ENCODE measurements at regions not wholly inside any gene's neighbourhood (a gene's known extent, or its start where the extent isn't known, plus 50 kb on each side); places are given as distances from the start of the nearest gene placed in this dataset.

GRCh38 chrX:40174001-40174853 is 76.5 kb upstream of the BCOR start:
- H3K4me2 ChIP-seq (ENCODE audit: low read depth, low read length): peak overlapping the region; percentile 89
- H3K36me3 ChIP-seq (replicated peaks in 1 of 2; ENCODE audit: control insufficient read depth in 1 of 2, insufficient read depth in 2 of 2, low read length in 2 of 2): no peaks in the 10 kb centered on the region
- no peaks in the 10 kb centered on the region for H4K20me1 ChIP-seq (ENCODE audit: insufficient read depth, low read length)
- POLR2A ChIA-PET: interaction anchor here (0.7 to 3.9 kb wide), 10 partner anchors 9 to 161 kb away, joined by 3 to 34 read pairs (median 4); no protein-coding TSS in a partner anchor
- H3K27me3 ChIP-seq (ENCODE audit: control insufficient read depth in 1 of 2, insufficient read depth in 2 of 2, low read length in 2 of 2): no peaks in the 10 kb centered on the region
- TSS peak; percentile 78 for BruUV-seq (replicated peaks)
- no peaks in the 10 kb centered on the region for H3K9me3 ChIP-seq (ENCODE audit: low read length)
- peak overlapping the region; percentile 80 for H3K9ac ChIP-seq (ENCODE audit: insufficient read depth, low read depth, low read length)
- in situ Hi-C loops (cut with HindIII; ENCODE audit: extremely low pct_ligation_motif_present, low pct_unique_long_range_greater_than_20kb): no loop called here
- peaks cover 61% of the 10 kb centered on the region for H3K4me1 ChIP-seq (ENCODE audit: insufficient read depth, low read length)
- 3% methylated on average over 19 of the region's 41 CpGs for WGBS (ENCODE audit: low lambda C conversion rate)
- CTCF ChIA-PET (ENCODE audit: low intra/inter-chr PET ratio, low total read pairs): no interaction called here
- peak overlapping the region; percentile 95 for H3K27ac ChIP-seq (ENCODE audit: extremely low read length, insufficient read depth, low read length)
- H3K4me3 ChIP-seq (replicated peaks in 1 of 3; ENCODE audit: insufficient read depth in 1 of 3, low read depth in 2 of 3, low read length in 3 of 3): peak overlapping the region; percentile 55 to 74 (median 64)
- ATAC-seq: peak; percentile 5
- intact Hi-C loops (cut with micrococcal nuclease; ENCODE audit: unreplicated experiment): loop anchor here (5.0 kb wide), 2 partner anchors 92 to 93 kb away; no protein-coding TSS in a partner anchor
- peak; percentile 76 for DNase-seq (ENCODE audit: low spot score)
- no peak for FAIRE-seq
- peaks cover 6% of the 10 kb centered on the region for H3K79me2 ChIP-seq (ENCODE audit: insufficient read depth, low read length)
- H2AFZ ChIP-seq (ENCODE audit: low read length): no peak overlapping the region
- TF ChIP-seq LCORL (IDR thresholded peaks at IDR 0.05): no peak
- TF ChIP-seq LCORL (CRISPR knock-in tag; IDR thresholded peaks at IDR 0.05): 0 out of 2 replicates have a peak, but pooled peaks have one; percentile 17
- no peak for TF ChIP-seq CHD4 (IDR thresholded peaks at IDR 0.05; ENCODE audit: borderline replicate concordance, low read length)
- TF ChIP-seq ZNF770 (CRISPR knock-in tag; IDR thresholded peaks at IDR 0.05): peak; percentile 93
- no peak for TF ChIP-seq SNRNP70 (IDR thresholded peaks at IDR 0.05; ENCODE audit: low read depth, low read length)
- TF ChIP-seq RXRB (CRISPR knock-in tag; IDR thresholded peaks at IDR 0.05; ENCODE audit: borderline replicate concordance): no peak
- no peak for TF ChIP-seq KLF6 (CRISPR knock-in tag; IDR thresholded peaks at IDR 0.05)
- no peak for TF ChIP-seq KMT2A (CRISPR knock-in tag; IDR thresholded peaks at IDR 0.05)
- no peak for TF ChIP-seq EZH2 (conservative IDR thresholded peaks at IDR 0.05; ENCODE audit: low read depth, low read length)
- TF ChIP-seq MAX (IDR thresholded peaks at IDR 0.05): no peak
- no peak for TF ChIP-seq RARG (CRISPR knock-in tag; IDR thresholded peaks at IDR 0.05; ENCODE audit: low read depth)
- TF ChIP-seq ZNF441 (CRISPR knock-in tag; IDR thresholded peaks at IDR 0.05; ENCODE audit: borderline replicate concordance): no peak
- peak; percentile 1; the same call in 1 of the 2 replicates for TF ChIP-seq THAP11 (CRISPR knock-in tag; IDR thresholded peaks at IDR 0.05)
- no peak for TF ChIP-seq ELK4 (CRISPR knock-in tag; IDR thresholded peaks at IDR 0.05; ENCODE audit: borderline replicate concordance)
- no peak for TF ChIP-seq HDAC6 (IDR thresholded peaks at IDR 0.05; ENCODE audit: low read depth, low read length)
- no peak for TF ChIP-seq HMG20A (CRISPR knock-in tag; IDR thresholded peaks at IDR 0.05; ENCODE audit: borderline replicate concordance)
- TF ChIP-seq CENPT (CRISPR knock-in tag; IDR thresholded peaks at IDR 0.05; ENCODE audit: low read depth): no peak
- no peak for TF ChIP-seq ZNF484 (CRISPR knock-in tag; IDR thresholded peaks at IDR 0.05; ENCODE audit: borderline replicate concordance, low read depth)
- no peak for TF ChIP-seq GZF1 (CRISPR knock-in tag; IDR thresholded peaks at IDR 0.05)
- no peak for TF ChIP-seq ZSCAN22 (CRISPR knock-in tag; IDR thresholded peaks at IDR 0.05)
- no peak for TF ChIP-seq MTA3 (CRISPR knock-in tag; IDR thresholded peaks at IDR 0.05)
- no peak for TF ChIP-seq ZFP36 (IDR thresholded peaks at IDR 0.05; ENCODE audit: borderline replicate concordance, low read depth, low read length, partially characterized antibody)
- TF ChIP-seq NKX3-1 (CRISPR knock-in tag; IDR thresholded peaks at IDR 0.05): no peak
- peak; percentile 45 for TF ChIP-seq HNRNPLL (IDR thresholded peaks at IDR 0.05; ENCODE audit: low read depth, low read length, poor library complexity, severe bottlenecking)

Measured in HepG2 (cell line).